ES-I3 (cell line): ENCODE measurements at regions not wholly inside any gene's neighbourhood (a gene's known extent, or its start where the extent isn't known, plus 50 kb on each side); places are given as distances from the start of the nearest gene placed in this dataset.

Source experiments
- H3K36me3 ChIP-seq: 2 replicates; pipeline ENCODE4 v1.6.1; 2013; ENCODE audit warnings: mild to moderate bottlenecking, low read length, control low read depth, moderate library complexity; ENCODE audit not compliant: insufficient read depth
- H3K4me1 ChIP-seq: 2 replicates; pipeline ENCODE4 v1.6.1; 2013; ENCODE audit warnings: mild to moderate bottlenecking, control low read depth, low read length; ENCODE audit not compliant: insufficient read depth
- H3K9ac ChIP-seq: 2 replicates; pipeline ENCODE4 v1.6.1; 2013; ENCODE audit warnings: low read depth, mild to moderate bottlenecking, low read length, moderate library complexity
- H3K9me3 ChIP-seq: 2 replicates; pipeline ENCODE4 v1.6.1; 2013; ENCODE audit warnings: mild to moderate bottlenecking, low read length, moderate library complexity; ENCODE audit not compliant: control insufficient read depth, insufficient read depth

DNA sequence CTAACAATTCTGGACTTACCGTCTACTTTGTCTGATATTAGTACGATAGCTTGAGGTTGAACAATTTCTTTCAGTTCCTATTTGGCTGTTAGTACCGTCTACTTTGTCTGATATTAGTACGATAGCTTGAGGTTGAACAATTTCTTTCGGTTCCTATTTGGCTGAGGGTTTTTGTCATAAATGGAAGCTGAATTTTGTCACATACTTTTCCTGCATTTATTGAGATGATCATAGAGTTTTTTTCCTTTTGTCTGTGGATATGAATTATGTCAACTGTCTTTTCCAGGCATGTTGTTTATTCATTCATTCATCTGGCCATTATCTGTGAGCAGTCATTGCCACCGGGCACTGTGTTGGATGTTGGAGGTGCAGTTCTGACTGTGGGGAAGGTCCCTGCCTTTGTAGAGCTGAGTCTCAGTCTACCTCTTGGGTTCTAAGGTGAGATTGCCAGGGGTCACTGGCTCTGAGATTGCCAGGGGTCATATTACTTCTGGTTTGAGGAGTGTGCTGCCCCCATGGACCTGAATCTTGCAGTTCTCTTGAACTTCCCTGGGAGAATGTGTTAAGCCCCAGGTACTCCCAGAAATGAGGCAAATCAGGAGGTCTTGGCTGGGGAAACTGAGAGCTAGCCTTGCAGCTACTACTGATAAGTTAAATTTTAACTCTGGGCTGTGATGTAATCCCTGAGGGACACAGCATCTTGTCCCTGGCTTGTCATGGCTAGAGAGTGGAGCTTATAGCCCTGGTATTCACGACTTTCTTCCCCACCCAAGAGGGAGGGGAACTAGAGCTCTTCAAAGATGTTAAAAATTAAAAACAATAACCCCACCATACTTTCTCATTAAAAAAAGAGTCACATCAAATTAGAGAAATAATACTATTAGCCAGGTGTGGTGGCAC, 89.1 kb upstream of the MBOAT2 start:
- no peaks in the 10 kb centered on the region for H3K4me1 ChIP-seq
- H3K36me3 ChIP-seq: no peaks in the 10 kb centered on the region
- H3K9ac ChIP-seq: no peak overlapping the region
- no peaks in the 10 kb centered on the region for H3K9me3 ChIP-seq

DNA sequence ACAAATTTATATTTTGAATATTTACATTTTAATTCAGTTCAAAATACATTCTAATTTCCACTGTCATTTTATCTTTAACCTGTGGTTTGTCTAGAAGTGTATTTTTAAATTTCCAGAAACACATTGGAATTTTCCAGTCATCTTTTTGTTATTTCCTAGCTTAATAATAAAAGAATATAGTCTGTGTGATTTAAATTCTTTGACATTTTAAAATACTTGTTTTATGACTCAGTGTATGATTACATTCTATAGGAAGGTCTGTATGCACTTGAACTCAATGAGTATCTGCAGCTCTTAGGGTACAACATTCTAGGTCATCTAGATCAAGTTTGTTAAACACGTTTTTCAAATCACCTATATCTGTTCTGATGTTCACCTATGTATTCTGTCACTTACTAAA, 88.3 kb upstream of the MBOAT2 start:
- H3K9ac ChIP-seq: no peak overlapping the region
- no peaks in the 10 kb centered on the region for H3K36me3 ChIP-seq
- H3K9me3 ChIP-seq: no peaks in the 10 kb centered on the region
- no peaks in the 10 kb centered on the region for H3K4me1 ChIP-seq

DNA sequence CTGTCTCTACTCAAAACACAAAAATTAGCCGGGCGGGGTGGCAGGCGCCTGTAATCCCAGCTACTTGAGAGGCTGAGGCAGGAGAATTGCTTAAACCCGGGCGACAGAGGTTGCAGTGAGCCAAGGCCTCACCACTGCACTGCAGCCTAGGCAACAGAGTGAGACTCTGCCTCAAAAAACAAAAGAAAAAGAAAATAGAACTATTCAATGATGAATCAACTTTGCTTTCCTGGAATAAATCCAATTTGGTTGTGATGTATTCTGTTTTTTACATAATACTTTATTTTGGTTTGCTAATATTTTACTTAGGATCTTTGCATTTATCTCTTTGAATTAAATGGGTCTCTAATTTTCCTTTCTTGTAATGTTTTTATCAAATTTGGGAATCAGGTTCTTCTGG, 86.3 kb upstream of the MBOAT2 start:
- H3K9ac ChIP-seq: no peak overlapping the region
- H3K4me1 ChIP-seq: no peaks in the 10 kb centered on the region
- no peaks in the 10 kb centered on the region for H3K9me3 ChIP-seq
- H3K36me3 ChIP-seq: no peaks in the 10 kb centered on the region

DNA sequence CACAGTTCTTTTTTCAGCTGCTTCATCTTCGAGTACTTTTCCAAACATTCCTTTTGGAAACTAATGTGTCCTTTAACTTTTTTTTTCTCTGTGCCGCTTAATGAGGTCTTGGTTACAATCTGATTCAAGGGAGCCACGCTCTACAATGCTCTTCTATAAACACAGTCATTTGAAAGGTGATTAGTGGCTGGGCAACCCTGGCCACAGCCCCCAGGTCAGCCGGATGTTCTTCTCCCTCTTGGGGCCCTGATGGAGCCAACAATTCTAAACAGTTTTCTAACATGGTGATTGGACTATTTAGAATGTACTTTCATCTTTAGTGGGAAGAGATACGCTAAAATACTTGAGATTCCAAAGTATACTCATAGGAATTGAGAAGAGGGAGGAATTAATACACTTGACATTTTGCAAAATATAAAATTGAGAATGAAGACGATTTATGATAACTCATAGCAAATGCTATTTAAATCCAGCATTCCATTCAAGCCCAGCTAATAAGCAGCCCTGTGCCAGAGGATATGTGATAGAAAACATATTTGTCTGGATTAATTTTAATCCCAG, 83.7 kb upstream of the MBOAT2 start:
- no peaks in the 10 kb centered on the region for H3K36me3 ChIP-seq
- H3K4me1 ChIP-seq: no peaks in the 10 kb centered on the region
- no peak overlapping the region for H3K9ac ChIP-seq
- H3K9me3 ChIP-seq: peaks cover 3% of the 10 kb centered on the region; the same call in 1 of the 2 replicates

DNA sequence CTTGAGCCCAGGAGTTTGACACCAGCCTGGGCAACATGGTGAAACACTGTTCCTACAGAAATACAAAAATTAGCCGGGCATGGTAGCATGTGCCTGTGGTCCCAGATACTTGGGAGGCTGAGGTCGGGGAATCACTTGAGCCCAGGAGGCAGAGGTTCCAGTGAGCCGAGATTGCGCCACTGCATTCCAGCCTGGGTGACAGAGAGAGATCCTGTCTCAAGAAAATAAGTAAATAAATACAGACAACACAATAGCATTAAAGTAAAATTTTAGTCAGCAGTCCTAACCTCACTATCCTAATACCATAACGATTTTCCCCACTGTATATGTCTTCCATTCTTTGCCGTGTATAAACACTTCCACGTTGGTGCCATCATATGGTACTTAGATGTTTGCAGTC, 83.0 kb upstream of the MBOAT2 start:
- peaks cover 4% of the 10 kb centered on the region; the same call in 1 of the 2 replicates for H3K9me3 ChIP-seq
- no peak overlapping the region for H3K9ac ChIP-seq
- no peaks in the 10 kb centered on the region for H3K4me1 ChIP-seq
- no peaks in the 10 kb centered on the region for H3K36me3 ChIP-seq

DNA sequence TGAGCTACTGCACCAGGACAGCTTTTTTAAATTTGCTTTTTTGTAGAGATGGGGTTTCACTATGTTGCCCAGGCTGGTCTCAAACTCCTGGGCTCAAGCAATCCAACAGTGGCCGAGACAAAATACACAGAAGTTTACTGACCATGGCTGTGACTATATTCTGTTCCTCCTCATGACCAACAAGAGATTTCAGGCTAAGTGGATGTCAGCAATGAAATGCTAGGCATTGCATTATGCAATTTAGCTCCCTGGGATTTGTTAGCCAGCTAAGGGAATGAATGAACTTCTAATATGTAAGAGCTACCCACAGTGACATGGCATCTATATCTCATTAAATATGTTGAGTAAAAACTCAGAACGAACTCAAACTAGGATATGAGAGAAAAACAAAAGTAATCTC, 81.9 kb upstream of the MBOAT2 start:
- Histone ChIP-seq H3K4me1 (no peaks in the 10 kb centered on the region), H3K9ac (no peak overlapping the region), H3K9me3 (peaks cover 4% of the 10 kb centered on the region; the same call in 1 of the 2 replicates), H3K36me3 (no peaks in the 10 kb centered on the region)

DNA sequence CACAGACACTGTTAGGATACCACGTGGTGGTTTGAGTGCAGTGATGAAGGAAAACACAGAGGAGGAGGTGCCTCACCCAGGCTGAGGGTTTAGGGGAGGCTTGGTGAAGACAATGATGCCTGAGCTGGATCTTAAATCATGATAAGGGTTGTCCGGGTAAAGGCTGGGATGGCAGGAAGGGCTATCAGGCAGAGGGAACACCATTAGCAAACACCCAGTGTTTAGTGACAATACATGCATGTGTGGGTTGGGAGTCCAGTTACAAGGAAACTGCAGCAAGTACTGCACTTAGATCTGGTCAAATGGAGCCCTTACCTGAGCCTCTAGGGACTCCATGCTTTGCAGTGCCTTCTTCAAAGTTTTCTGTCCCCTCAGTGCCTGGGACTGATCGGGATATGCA, 79.8 kb upstream of the MBOAT2 start:
- Histone ChIP-seq H3K9me3 (peaks cover 4% of the 10 kb centered on the region; the same call in 1 of the 2 replicates), H3K9ac (no peak overlapping the region), H3K36me3 (no peaks in the 10 kb centered on the region), H3K4me1 (no peaks in the 10 kb centered on the region)

DNA sequence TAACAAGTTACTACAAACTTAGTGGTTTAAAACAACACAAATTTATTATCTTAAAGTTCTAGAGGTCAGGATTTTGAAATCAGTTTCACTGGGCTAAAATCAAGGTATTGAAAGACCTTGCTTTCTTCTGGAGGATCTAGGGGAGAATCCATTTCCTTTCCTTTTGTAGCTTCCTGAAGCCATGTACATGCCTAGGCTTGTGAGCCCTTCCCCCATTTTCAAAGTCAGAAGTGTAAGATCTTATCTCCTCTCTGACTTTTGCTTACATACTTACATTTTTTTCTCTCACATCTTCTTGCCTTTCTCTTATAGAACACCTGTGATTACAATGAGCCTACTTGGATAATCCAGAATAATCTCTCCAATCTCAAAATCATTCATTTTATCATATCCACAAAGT, 78.7 kb upstream of the MBOAT2 start:
- H3K4me1 ChIP-seq: no peaks in the 10 kb centered on the region

DNA sequence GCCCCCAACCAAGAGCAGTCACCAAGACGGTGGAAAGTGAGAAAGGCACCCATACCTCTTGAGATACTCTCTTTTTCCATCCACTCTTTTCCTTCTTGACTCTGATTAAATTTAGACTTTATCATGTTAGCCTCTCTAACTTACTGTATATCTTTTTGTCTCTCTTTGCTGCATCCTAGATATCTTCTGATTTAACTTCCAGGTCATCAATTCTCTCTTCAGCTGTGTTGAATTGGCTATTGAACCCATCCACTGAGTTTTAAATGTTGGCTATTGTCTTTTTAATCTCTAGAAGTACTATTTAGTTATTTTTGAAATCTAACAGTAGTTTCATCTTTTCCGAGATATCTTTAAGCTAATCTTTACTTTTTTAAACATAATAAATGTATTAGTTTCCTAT, 78.3 kb upstream of the MBOAT2 start:
- H3K4me1 ChIP-seq: no peaks in the 10 kb centered on the region
- peaks cover 4% of the 10 kb centered on the region; the same call in 1 of the 2 replicates for H3K9me3 ChIP-seq
- H3K36me3 ChIP-seq: no peaks in the 10 kb centered on the region
- no peak overlapping the region for H3K9ac ChIP-seq

More for the DNA sequence above, 78.7 kb upstream of the MBOAT2 start:
- peaks cover 4% of the 10 kb centered on the region; the same call in 1 of the 2 replicates for H3K9me3 ChIP-seq
- H3K9ac ChIP-seq: no peak overlapping the region
- no peaks in the 10 kb centered on the region for H3K36me3 ChIP-seq

DNA sequence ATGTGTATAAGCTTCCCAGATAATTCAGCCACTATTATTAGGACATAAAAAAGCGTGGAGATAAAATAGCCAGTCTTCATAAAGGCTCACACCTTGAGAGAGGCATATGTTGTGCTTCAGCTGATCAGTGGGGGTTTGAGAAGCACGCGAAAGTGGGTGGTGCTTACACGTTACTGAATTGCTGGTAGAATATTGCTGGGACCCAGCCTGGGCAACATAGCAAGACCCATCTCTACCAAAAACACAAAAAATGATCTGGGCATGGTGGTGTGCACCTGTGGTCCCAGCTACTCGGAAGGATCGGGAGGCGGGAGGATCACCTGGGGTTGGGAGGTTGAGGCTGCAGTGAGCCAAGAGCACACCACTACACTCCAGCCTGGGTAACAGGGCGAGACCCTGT, 74.9 kb upstream of the MBOAT2 start:
- H3K4me1 ChIP-seq: peaks cover 12% of the 10 kb centered on the region; the same call in 1 of the 2 replicates
- peaks cover 4% of the 10 kb centered on the region; the same call in 1 of the 2 replicates for H3K9me3 ChIP-seq
- H3K36me3 ChIP-seq: no peaks in the 10 kb centered on the region
- H3K9ac ChIP-seq: no peak overlapping the region

DNA sequence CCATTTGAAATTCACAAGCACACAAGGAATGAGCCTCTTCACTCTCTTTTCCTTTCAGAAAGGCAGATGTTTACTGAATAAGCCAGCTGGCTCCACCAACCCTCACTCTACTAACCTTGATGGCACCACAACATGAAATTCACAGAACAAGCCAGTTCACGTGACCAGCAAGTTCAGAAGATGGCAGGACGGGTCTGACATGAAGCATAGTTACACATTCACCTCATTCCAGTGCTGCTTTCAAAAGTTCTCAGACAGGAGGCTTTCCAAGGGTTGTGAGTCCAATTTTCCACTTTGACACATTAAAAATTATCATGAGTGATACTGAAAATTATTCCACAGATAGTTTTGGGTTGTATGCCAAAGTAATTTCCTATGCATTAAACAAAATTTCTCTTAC, 74.2 kb upstream of the MBOAT2 start:
- Histone ChIP-seq H3K4me1 (peaks cover 12% of the 10 kb centered on the region; the same call in 1 of the 2 replicates), H3K36me3 (no peaks in the 10 kb centered on the region), H3K9me3 (peaks cover 4% of the 10 kb centered on the region; the same call in 1 of the 2 replicates), H3K9ac (no peak overlapping the region)

DNA sequence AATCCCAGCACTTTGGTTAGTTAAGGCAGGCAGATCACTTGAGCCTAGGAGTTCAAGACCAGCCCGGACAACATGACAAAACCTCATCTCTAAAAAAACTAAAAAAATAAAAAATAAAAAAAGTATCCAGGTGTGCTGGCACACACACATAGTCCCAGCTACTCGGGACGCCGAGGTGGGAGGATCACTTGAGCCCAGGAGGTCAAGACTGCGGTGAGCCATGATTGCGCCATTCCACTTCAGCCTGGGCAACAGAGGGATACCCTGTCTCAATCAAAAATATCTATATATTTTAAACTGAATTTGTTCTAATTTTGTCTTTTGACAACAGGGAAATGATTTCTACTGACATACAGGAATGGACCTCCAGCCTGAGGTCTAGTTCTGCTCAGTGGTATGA, 73.3 kb upstream of the MBOAT2 start:
- Histone ChIP-seq H3K36me3 (no peaks in the 10 kb centered on the region), H3K9ac (no peak overlapping the region), H3K4me1 (peaks cover 12% of the 10 kb centered on the region; the same call in 1 of the 2 replicates), H3K9me3 (no peaks in the 10 kb centered on the region)

DNA sequence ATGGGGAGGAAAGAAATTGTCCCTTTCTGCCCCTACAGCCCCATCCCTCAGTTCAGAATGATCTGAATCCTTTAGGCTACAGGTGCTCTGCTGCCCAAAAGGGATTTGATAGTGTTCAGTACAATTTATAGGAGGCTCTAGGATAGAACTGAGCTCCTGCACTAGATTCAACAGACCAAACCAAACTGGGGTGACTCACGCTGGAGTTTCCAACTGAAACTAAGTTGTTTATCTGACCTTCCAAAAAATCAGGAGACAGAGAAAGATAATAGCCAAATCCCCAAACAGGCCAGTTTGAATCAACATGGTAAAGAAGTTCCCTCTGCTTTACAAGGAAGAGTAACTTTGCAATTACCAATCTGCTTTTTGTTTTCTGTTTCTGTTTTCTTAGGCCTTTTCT, 72.7 kb upstream of the MBOAT2 start:
- Histone ChIP-seq H3K36me3 (no peaks in the 10 kb centered on the region), H3K9me3 (no peaks in the 10 kb centered on the region), H3K4me1 (peaks cover 12% of the 10 kb centered on the region; the same call in 1 of the 2 replicates), H3K9ac (no peak overlapping the region)

DNA sequence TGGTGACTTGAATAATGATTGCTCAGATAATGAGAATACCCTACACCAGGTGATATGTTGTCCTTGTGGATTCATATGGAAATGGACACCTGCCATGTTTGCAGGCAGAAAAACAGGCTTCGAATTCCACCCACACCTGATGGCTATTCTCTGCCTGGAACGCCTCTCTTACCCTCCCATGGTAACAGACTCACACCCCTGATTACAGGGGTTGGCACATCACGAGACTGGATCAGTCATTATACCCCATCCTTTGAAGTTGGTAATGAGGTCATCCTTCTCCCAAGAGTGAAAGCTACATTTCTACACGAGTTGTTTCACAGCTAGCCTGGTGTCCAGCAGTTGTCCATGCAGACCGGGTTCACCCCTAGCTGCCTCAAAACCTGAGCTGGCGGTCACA, 71.4 kb upstream of the MBOAT2 start:
- Histone ChIP-seq H3K36me3 (no peaks in the 10 kb centered on the region), H3K4me1 (peaks cover 12% of the 10 kb centered on the region; the same call in 1 of the 2 replicates), H3K9me3 (no peaks in the 10 kb centered on the region), H3K9ac (no peak overlapping the region)
